ENCODE measurements at regions not wholly inside any gene's neighbourhood (a gene's known extent, or its start where the extent isn't known, plus 50 kb on each side); places are given as distances from the start of the nearest gene placed in this dataset.

DNA sequence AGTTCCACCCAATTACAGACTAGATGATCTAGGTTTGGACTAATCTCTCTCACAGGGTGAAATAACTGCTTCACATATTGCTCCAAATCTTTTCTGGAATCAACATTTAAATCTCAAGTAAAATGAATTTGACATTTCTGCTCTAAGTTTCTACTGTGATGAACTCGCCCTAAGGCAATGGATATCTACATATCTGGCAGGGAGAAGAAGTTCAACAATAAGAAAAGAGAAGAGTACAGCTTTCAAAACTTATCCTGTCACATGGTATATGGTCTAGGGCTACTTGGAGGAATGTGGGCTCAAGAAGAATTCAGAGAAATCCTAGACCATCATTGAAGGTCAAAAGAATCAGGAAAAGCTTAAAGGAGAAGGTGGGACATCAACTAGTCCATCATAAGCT is 440.2 kb downstream of the MBD2 start:
- in situ Hi-C loops (cut with MboI; ENCODE audit: low pct_unique_long_range_greater_than_20kb, low sequenced_read_pairs): no loop called here
- DNase-seq: no peak

DNA sequence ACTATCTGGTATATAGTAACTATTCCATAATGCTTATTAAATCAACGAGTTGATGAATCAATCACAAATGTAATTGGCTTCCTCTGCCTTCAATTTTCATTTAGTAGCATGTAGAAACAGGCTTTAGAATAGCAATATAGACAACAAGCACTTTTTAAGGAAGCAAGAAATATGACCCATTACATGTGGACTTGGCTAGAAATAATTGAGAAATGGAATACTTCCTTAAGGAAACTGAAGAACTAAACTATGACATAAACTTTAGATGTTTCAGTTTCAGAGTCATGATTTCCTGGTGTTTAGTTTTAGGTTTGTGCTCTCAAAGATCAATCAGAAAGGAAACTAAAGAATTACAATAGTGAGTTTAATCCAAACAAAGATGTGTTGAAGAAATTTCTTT is 443.8 kb downstream of the MBD2 start:
- in situ Hi-C loops (cut with MboI; ENCODE audit: low pct_unique_long_range_greater_than_20kb, low sequenced_read_pairs): no loop called here

DNA sequence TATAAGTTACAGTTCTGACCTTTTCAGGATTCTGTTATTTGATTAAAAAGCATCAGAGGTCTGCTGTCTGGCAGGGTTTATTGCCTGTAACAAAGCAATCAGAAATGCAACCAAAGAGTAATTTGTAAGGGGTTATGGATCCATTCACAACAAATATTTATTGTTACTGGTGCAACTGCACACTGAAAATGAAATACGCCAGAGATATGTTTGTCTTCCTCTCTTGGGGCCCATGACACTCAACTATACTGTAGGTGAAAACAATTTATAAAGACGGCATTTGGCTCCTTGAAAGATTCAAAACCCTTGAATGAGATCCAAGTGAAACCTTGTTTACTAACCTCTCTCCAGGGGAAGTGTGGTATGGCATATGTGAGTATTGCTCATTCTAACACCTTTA is 452.2 kb downstream of the MBD2 start:
- no peak for DNase-seq
- in situ Hi-C loops (cut with MboI; ENCODE audit: low pct_unique_long_range_greater_than_20kb, low sequenced_read_pairs): no loop called here

More for the DNA sequence above, 443.8 kb downstream of the MBD2 start:
- no peak for DNase-seq

DNA sequence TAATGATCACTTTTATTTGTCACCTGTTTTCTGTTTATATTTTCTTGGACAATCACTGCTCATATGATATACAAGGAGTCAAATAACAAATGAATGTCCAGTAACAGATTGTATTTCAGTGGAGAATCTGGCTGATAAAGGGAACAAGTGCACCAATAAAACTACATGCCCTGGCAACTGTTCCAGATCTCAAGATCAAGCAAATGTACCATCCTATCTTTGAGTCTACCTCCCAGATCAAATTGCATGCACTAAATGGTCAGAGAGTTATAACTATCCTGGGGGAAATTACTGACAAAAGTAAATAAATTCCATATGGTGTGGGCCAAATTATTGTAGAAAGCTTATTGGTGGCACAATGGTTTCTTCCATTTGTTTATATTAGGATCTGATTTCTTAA is 452.8 kb downstream of the MBD2 start:
- DNase-seq: no peak
- in situ Hi-C loops (cut with MboI; ENCODE audit: low pct_unique_long_range_greater_than_20kb, low sequenced_read_pairs): no loop called here

DNA sequence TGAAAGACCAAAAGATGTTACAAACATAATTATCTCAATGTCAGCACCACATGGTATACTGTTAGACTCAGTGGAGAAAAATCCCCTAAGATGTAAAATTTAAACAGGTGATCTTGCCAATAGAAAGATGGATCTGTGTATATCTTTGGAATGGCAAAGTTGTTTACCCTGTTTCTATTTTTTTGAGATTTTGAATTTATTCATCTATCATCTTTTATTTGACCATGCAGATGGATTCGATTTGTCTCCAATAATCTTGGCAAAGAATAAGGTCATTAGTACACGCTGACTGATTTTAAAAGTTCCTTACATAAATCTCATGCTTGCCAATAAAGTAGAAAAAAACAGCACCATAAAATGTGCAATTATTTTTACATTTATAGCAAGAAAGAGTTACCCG is 459.3 kb downstream of the MBD2 start:
- in situ Hi-C loops (cut with MboI; ENCODE audit: low pct_unique_long_range_greater_than_20kb, low sequenced_read_pairs): no loop called here
- no peak for DNase-seq

GRCh38 chr18:53764086-53764485 is 460.4 kb downstream of the MBD2 start:
- DNase-seq: no peak
- in situ Hi-C loops (cut with MboI; ENCODE audit: low pct_unique_long_range_greater_than_20kb, low sequenced_read_pairs): no loop called here

GRCh38 chr18:53757328-53757727 is 467.1 kb downstream of the MBD2 start:
- no peak for DNase-seq
- in situ Hi-C loops (cut with MboI; ENCODE audit: low pct_unique_long_range_greater_than_20kb, low sequenced_read_pairs): no loop called here

GRCh38 chr18:53756610-53756972 is 467.9 kb downstream of the MBD2 start:
- in situ Hi-C loops (cut with MboI; ENCODE audit: low pct_unique_long_range_greater_than_20kb, low sequenced_read_pairs): no loop called here
- no peak for DNase-seq

DNA sequence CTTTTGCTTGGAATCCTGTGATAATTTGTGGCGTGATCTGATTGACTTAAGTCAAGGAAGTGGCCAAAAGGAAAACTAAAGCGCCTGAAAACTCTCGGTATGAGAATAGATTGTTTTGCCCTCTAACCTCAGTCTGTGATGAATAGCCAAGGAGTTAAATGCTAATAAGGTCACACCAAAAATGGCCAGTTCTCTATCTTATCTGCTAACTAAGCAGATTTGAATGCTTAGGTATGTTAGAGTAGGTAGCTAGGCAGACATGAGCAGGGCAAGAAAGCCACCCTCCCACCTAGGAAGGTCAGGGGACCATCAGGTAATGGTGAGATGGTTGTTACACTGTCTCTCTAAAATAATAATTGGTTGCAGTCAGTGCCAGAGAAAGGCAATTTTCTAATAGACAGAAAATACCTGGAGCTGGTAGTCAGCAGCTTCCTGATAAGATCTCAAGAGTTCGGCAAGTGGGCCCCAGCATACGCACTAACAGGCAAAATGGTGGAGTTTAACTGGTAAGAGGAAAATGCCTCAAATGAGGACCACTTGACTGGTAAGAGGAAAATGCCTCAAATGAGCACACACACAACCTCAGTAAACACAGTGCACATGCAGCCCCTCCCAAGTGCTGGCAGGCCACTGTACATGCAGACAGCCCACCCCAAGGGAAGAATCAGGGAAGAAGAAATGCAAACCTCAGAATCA is 468.4 kb downstream of the MBD2 start:
- DNase-seq: no peak
- in situ Hi-C loops (cut with MboI; ENCODE audit: low pct_unique_long_range_greater_than_20kb, low sequenced_read_pairs): no loop called here

DNA sequence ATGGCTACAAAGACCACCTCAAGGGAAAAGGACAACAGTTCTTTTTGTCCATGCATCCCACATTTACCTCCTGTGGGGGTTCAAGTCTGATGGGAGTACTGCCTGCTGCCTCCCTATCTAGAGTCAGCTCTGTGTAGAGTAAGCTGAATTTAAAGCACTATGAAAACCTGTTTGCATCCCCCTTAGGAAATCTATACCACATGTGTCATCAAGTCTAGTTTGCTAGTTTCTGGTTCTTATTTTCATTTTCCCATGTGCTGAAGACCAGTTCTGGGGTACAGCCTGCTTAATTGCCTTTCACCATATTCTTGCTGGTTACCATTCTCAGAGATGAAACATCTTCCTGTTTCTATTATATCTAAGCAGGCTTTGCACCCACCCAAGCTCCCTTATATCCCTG is 470.3 kb downstream of the MBD2 start:
- in situ Hi-C loops (cut with MboI; ENCODE audit: low pct_unique_long_range_greater_than_20kb, low sequenced_read_pairs): no loop called here
- no peak for DNase-seq

- in situ Hi-C loops (cut with MboI; ENCODE audit: low pct_unique_long_range_greater_than_20kb, low sequenced_read_pairs): no loop called here
- DNase-seq: no peak
Measured at GRCh38 chr18:53753601-53754000, 470.9 kb downstream of the MBD2 start.

- in situ Hi-C loops (cut with MboI; ENCODE audit: low pct_unique_long_range_greater_than_20kb, low sequenced_read_pairs): no loop called here
- DNase-seq: no peak
Measured at GRCh38 chr18:53752781-53753367, 471.6 kb downstream of the MBD2 start.

- no peak for DNase-seq
- in situ Hi-C loops (cut with MboI; ENCODE audit: low pct_unique_long_range_greater_than_20kb, low sequenced_read_pairs): no loop called here
Measured at GRCh38 chr18:53749766-53750165, 474.7 kb downstream of the MBD2 start.

- in situ Hi-C loops (cut with MboI; ENCODE audit: low pct_unique_long_range_greater_than_20kb, low sequenced_read_pairs): no loop called here
- DNase-seq: no peak
Measured at GRCh38 chr18:53747663-53748160, 476.8 kb downstream of the MBD2 start.

DNA sequence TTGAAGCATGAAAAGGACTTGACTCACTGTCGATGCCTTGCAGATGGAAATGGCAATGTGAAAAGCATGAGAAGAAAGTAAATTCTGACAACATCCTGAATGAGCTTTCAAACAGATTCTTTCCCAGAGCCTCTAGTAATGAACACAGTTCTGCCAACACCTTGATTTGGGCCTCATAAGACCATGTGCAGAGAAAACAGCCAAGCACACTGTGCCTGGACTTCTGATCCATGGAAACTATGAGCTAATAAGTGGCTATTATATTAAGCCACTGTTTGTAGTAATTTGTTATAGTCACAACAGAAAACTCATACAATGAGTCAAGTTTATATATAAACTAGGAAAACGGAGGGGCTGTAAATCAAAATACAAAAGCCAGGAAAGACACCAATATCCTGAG is 477.3 kb downstream of the MBD2 start:
- no peak for DNase-seq
- in situ Hi-C loops (cut with MboI; ENCODE audit: low pct_unique_long_range_greater_than_20kb, low sequenced_read_pairs): no loop called here

DNA sequence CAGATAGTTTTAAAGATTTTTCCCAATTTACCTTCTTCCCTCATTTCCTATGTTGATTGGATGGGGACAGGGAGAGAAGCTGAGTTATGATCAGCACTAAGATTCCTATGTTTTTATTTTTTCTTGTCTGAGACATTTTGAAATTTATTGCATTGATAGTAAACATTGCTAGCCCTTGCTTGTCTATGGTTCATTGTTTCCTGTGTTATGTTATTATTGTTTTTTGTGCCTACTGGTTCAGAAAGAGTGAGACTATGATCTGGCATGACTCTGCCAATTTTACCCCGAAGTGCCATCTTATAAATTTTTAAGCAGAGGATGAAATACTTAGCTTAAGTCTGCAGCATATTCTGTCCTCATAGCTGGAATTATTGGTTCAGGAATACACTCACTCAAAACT is 478.5 kb downstream of the MBD2 start:
- DNase-seq: no peak
- in situ Hi-C loops (cut with MboI; ENCODE audit: low pct_unique_long_range_greater_than_20kb, low sequenced_read_pairs): no loop called here

DNA sequence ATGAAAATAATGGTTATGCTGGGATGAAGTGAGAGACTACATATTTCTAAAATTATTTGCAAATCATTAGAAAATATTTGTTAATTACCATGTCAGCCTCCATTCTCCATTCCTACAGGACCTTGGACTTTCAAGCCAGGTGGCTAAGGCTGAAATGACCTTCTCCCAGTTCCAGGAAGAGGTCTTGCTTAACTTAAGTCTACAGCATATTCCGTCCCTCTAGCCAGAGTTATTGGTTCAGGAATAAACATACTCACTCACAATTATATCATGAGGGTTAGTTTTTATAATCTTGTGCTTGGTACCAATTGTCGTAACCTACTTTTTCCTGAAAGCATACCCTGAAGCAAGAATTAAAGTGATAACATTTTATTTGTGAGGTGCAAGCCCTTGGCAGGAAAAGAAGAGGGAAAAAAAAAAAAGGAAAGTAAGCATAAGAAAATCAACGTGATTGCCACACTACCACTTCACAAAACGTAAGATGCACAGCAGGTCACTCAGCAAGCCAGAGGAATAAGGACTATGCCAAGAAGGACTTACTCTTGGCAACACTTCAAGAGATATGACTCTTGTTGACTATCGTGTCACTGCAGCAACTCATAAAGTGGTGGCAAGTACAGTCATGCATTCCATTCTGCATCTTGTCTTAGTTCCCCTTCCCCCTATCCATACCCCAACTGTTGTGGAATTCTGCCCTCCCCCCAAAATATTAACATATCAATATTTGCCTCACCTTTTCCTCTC is 479.1 kb downstream of the MBD2 start:
- in situ Hi-C loops (cut with MboI; ENCODE audit: low pct_unique_long_range_greater_than_20kb, low sequenced_read_pairs): no loop called here
- no peak for DNase-seq

DNA sequence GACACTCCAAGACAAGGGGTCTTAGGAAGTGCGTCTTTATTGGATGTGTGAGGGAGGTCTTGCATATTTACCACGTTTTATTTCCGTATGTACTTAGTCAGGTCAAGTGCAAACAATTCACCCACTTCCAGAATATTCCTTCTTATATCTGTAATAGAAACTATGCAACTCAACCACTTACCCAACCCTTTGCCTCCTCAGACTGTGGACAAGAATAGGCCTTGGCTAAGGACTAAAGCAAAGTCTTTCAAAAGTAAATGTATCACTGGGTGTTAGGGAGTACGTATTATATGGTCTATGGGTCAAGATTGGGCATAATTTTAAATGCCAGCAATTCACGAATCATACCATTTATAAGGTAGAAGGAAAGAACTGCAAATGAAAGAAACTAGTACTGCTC is 484.8 kb downstream of the MBD2 start:
- in situ Hi-C loops (cut with MboI; ENCODE audit: low pct_unique_long_range_greater_than_20kb, low sequenced_read_pairs): no loop called here
- DNase-seq: no peak

- DNase-seq: no peak
- in situ Hi-C loops (cut with MboI; ENCODE audit: low pct_unique_long_range_greater_than_20kb, low sequenced_read_pairs): no loop called here
Measured at GRCh38 chr18:53735526-53735925, 488.9 kb downstream of the MBD2 start.

GRCh38 chr18:53715243-53715853 is 509.1 kb downstream of the MBD2 start:
- no peak for DNase-seq
- in situ Hi-C loops (cut with MboI; ENCODE audit: low pct_unique_long_range_greater_than_20kb, low sequenced_read_pairs): no loop called here
